Endodermal cell (in vitro differentiated cells): ENCODE measurements at regions not wholly inside any gene's neighbourhood (a gene's known extent, or its start where the extent isn't known, plus 50 kb on each side); places are given as distances from the start of the nearest gene placed in this dataset.

Experiments used
- DNase-seq: peaks from one replicate; pipeline ENCODE4 v3.0.0-alpha.2; 2017
- H3K27ac ChIP-seq: 2 replicates; pipeline ENCODE4 v1.5.1; 2013; ENCODE audit warnings: mild to moderate bottlenecking, low read depth, low read length, moderate library complexity
- H3K27me3 ChIP-seq: 2 replicates; pipeline ENCODE4 v1.6.1; 2013; ENCODE audit warnings: mild to moderate bottlenecking, low read length, moderate library complexity; ENCODE audit not compliant: insufficient read depth, control insufficient read depth, poor library complexity, severe bottlenecking
- H3K36me3 ChIP-seq: 2 replicates; pipeline ENCODE4 v1.7.0; 2013; ENCODE audit warnings: mild to moderate bottlenecking, low read length, moderate library complexity; ENCODE audit not compliant: control insufficient read depth, insufficient read depth
- H3K4me1 ChIP-seq: one replicate; pipeline ENCODE4 v1.7.0; 2013; ENCODE audit warnings: low read length; ENCODE audit not compliant: control insufficient read depth, insufficient read depth
- H3K4me3 ChIP-seq: 2 replicates; pipeline ENCODE4 v1.5.1; 2013; ENCODE audit warnings: mild to moderate bottlenecking, low read length, moderate library complexity
- H3K9ac ChIP-seq: 2 replicates; pipeline ENCODE4 v1.6.1; 2013; ENCODE audit warnings: mild to moderate bottlenecking, low read length, moderate library complexity; ENCODE audit not compliant: poor library complexity, severe bottlenecking; ENCODE audit errors: extremely low read depth
- H3K9me3 ChIP-seq: 2 replicates; pipeline ENCODE4 v1.6.1; 2013; ENCODE audit warnings: mild to moderate bottlenecking, low read length, moderate library complexity; ENCODE audit not compliant: control insufficient read depth
- H3K27ac Mint-ChIP-seq: 2 replicates; pipeline ENCODE4 v1.8.0; 2020; ENCODE audit warnings: mixed read lengths
- H3K27me3 Mint-ChIP-seq: 2 replicates; pipeline ENCODE4 v1.8.0; 2021; ENCODE audit warnings: mild to moderate bottlenecking, mixed read lengths; ENCODE audit not compliant: insufficient read depth
- H3K36me3 Mint-ChIP-seq: 2 replicates; pipeline ENCODE4 v1.8.0; 2020; ENCODE audit warnings: low read depth, mixed read lengths
- H3K4me1 Mint-ChIP-seq: 2 replicates; pipeline ENCODE4 v1.8.0; 2020; ENCODE audit warnings: mixed read lengths
- H3K4me3 Mint-ChIP-seq: 2 replicates; pipeline ENCODE4 v1.8.0; 2020; ENCODE audit warnings: mild to moderate bottlenecking, moderate library complexity, mixed read lengths
- H3K9me3 Mint-ChIP-seq: 2 replicates; pipeline ENCODE4 v1.8.0; 2020; ENCODE audit warnings: mild to moderate bottlenecking, mixed read lengths
- WGBS, 2 experiments: methylation state at CpG; one replicate each; pipeline versions ENCODE4 v1.1.5 to v1.1.7; 2013; ENCODE audit warnings: missing lambda C conversion rate in 2 of 2, mixed read lengths in 1 of 2; ENCODE audit not compliant: insufficient coverage in 1 of 2, insufficient read length in 1 of 2; 5-methylcytosine and 5-hydroxymethylcytosine counted together
- TF ChIP-seq, protein P1 (sequence below): fragments of 200-600 bp; sonication (generic); conservative IDR thresholded peaks from 2 replicates; pipeline ENCODE4 v1.5.0; 2021; ENCODE audit warnings: antibody characterized with exemption, mild to moderate bottlenecking

- Histone ChIP-seq H3K4me1 (no peaks in the 10 kb centered on the region), H3K27me3 (no peaks in the 10 kb centered on the region), H3K9ac (no peak overlapping the region), H3K9me3 (no peaks in the 10 kb centered on the region), H3K27ac (no peak overlapping the region), H3K36me3 (no peaks in the 10 kb centered on the region), H3K4me3 (no peak overlapping the region)
- no peak overlapping the region for H3K27ac Mint-ChIP-seq
- no peaks in the 10 kb centered on the region for H3K36me3 Mint-ChIP-seq
- DNase-seq = no peak
- no peaks in the 10 kb centered on the region for H3K9me3 Mint-ChIP-seq
- WGBS, 2 experiments = 98 to 100% methylated on average over 2 to 3 of the region's 3 CpGs
- H3K27me3 Mint-ChIP-seq = no peaks in the 10 kb centered on the region
- no peak overlapping the region for H3K4me3 Mint-ChIP-seq
- TF ChIP-seq, protein P1, sequence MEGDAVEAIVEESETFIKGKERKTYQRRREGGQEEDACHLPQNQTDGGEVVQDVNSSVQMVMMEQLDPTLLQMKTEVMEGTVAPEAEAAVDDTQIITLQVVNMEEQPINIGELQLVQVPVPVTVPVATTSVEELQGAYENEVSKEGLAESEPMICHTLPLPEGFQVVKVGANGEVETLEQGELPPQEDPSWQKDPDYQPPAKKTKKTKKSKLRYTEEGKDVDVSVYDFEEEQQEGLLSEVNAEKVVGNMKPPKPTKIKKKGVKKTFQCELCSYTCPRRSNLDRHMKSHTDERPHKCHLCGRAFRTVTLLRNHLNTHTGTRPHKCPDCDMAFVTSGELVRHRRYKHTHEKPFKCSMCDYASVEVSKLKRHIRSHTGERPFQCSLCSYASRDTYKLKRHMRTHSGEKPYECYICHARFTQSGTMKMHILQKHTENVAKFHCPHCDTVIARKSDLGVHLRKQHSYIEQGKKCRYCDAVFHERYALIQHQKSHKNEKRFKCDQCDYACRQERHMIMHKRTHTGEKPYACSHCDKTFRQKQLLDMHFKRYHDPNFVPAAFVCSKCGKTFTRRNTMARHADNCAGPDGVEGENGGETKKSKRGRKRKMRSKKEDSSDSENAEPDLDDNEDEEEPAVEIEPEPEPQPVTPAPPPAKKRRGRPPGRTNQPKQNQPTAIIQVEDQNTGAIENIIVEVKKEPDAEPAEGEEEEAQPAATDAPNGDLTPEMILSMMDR = no peak
- peaks cover 3% of the 10 kb centered on the region for H3K4me1 Mint-ChIP-seq
Observed at GRCh38 chr10:8566737-8567136, 512.2 kb downstream of the GATA3 start.

DNA sequence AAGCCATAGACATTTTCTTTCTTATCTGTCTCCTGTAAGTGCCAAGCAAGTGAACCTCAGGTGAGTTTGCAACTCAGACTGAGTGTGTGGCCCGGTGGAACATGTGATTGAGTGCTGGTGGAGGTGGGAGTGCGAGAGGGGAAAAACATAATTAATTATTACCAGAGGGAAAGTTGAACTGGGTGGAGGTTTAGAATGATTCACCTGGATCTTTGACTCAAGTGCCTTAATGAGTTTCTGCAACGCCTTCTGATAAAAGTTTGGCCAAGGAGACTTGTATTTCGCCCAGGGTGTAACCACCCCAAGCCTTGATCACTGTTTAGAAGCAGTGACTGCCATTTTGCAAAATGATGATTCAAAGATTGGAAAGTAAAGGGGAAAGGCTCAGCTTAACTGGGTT lies 513.9 kb downstream of the GATA3 start:
- H3K27ac ChIP-seq = no peak overlapping the region
- H3K27ac Mint-ChIP-seq = no peak overlapping the region

GRCh38 chr10:8575620-8576019 lies 521.1 kb downstream of the GATA3 start:
- Histone ChIP-seq H3K27ac (no peak overlapping the region), H3K9me3 (no peaks in the 10 kb centered on the region), H3K36me3 (no peaks in the 10 kb centered on the region), H3K27me3 (peaks cover 16% of the 10 kb centered on the region), H3K4me1 (no peaks in the 10 kb centered on the region), H3K9ac (no peak overlapping the region), H3K4me3 (no peak overlapping the region)
- Mint-ChIP-seq H3K27ac (no peak overlapping the region), H3K27me3 (peaks cover 20% of the 10 kb centered on the region), H3K4me3 (no peak overlapping the region), H3K4me1 (peaks cover 1% of the 10 kb centered on the region), H3K36me3 (no peaks in the 10 kb centered on the region), H3K9me3 (no peaks in the 10 kb centered on the region)
- no peak for DNase-seq
- TF ChIP-seq, protein P1 = no peak

More for the DNA sequence above, 513.9 kb downstream of the GATA3 start:
- Mint-ChIP-seq H3K4me1 (peaks cover 3% of the 10 kb centered on the region), H3K36me3 (no peaks in the 10 kb centered on the region), H3K9me3 (no peaks in the 10 kb centered on the region), H3K4me3 (no peak overlapping the region), H3K27me3 (no peaks in the 10 kb centered on the region)
- Histone ChIP-seq H3K36me3 (no peaks in the 10 kb centered on the region), H3K4me1 (no peaks in the 10 kb centered on the region), H3K9ac (no peak overlapping the region), H3K9me3 (no peaks in the 10 kb centered on the region), H3K4me3 (no peak overlapping the region), H3K27me3 (no peaks in the 10 kb centered on the region)
- TF ChIP-seq, protein P1 = no peak
- WGBS, 2 experiments = 92 to 94% methylated on average over 2 to 4 of the region's 4 CpGs
- no peak for DNase-seq
